GM21360 (cell line): ENCODE measurements at regions not wholly inside any gene's neighbourhood (a gene's known extent, or its start where the extent isn't known, plus 50 kb on each side); places are given as distances from the start of the nearest gene placed in this dataset.

Source experiments
- ATAC-seq: cut with Tn5 transposase; IDR thresholded peaks from one replicate; pipeline ENCODE4 v1.9.1; 2021; ENCODE audit warnings: mild to moderate bottlenecking, moderate library complexity; ENCODE audit not compliant: unreplicated experiment

GRCh38 chr18:39555496-39555895 is 1989.9 kb upstream of the CELF4 start:
- ATAC-seq: no peak

- ATAC-seq: no peak
These were observed 1985.1 kb upstream of the CELF4 start for GRCh38 chr18:39550701-39551100.

GRCh38 chr18:39549144-39549543 is 1983.5 kb upstream of the CELF4 start:
- ATAC-seq: no peak

GRCh38 chr18:39531659-39532058 is 1966.1 kb upstream of the CELF4 start:
- no peak for ATAC-seq

- no peak for ATAC-seq
These were observed 1963.8 kb upstream of the CELF4 start for GRCh38 chr18:39529358-39529757.

GRCh38 chr18:39527465-39527864 is 1961.9 kb upstream of the CELF4 start:
- no peak for ATAC-seq

GRCh38 chr18:39524370-39524769 is 1958.8 kb upstream of the CELF4 start:
- no peak for ATAC-seq

- ATAC-seq: no peak
These were observed 1957.7 kb upstream of the CELF4 start for GRCh38 chr18:39523281-39523680.

GRCh38 chr18:39521164-39521563 is 1955.6 kb upstream of the CELF4 start:
- no peak for ATAC-seq

GRCh38 chr18:39519741-39520140 is 1954.1 kb upstream of the CELF4 start:
- ATAC-seq: no peak

GRCh38 chr18:39515299-39515698 is 1949.7 kb upstream of the CELF4 start:
- no peak for ATAC-seq

- no peak for ATAC-seq
These were observed 1947.6 kb upstream of the CELF4 start for GRCh38 chr18:39513186-39513585.

- no peak for ATAC-seq
These were observed 1941.2 kb upstream of the CELF4 start for GRCh38 chr18:39506581-39507330.

GRCh38 chr18:39500306-39500705 is 1934.7 kb upstream of the CELF4 start:
- ATAC-seq: no peak

- ATAC-seq: no peak
These were observed 1932.2 kb upstream of the CELF4 start for GRCh38 chr18:39497821-39498220.

- ATAC-seq: no peak
These were observed 1931.4 kb upstream of the CELF4 start for GRCh38 chr18:39496986-39497385.

GRCh38 chr18:39494211-39494896 is 1928.8 kb upstream of the CELF4 start:
- no peak for ATAC-seq

GRCh38 chr18:39491408-39491807 is 1925.8 kb upstream of the CELF4 start:
- ATAC-seq: no peak

GRCh38 chr18:39489431-39489830 is 1923.8 kb upstream of the CELF4 start:
- ATAC-seq: no peak

- no peak for ATAC-seq
These were observed 1922.3 kb upstream of the CELF4 start for GRCh38 chr18:39487932-39488331.

- ATAC-seq: no peak
These were observed 1920.7 kb upstream of the CELF4 start for GRCh38 chr18:39486268-39486667.

GRCh38 chr18:39485696-39486095 is 1920.1 kb upstream of the CELF4 start:
- ATAC-seq: no peak

GRCh38 chr18:39481281-39481680 is 1915.7 kb upstream of the CELF4 start:
- ATAC-seq: no peak
